ENCODE measurements at regions not wholly inside any gene's neighbourhood (a gene's known extent, or its start where the extent isn't known, plus 50 kb on each side); places are given as distances from the start of the nearest gene placed in this dataset.

DNA sequence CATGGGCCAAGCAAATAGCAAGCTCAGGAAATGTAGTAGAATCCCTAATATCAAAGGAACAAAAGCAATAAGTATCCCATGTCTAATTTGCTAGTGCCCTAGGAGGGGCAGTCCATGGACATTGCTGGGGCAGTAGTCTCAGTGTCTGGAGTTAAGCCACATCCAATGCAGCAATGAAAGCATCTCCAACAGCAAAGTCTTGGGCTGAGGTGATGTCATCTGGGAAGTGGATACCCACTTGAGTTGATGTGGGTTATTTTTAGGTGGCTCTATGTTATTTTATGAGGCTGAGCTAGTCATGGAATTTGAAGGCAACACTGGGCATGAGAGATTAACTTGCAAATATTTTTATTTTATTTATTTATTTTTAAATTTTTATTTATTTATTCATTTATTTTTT lies 540.0 kb downstream of the ETV1 start:
- no peak for ATAC-seq

DNA sequence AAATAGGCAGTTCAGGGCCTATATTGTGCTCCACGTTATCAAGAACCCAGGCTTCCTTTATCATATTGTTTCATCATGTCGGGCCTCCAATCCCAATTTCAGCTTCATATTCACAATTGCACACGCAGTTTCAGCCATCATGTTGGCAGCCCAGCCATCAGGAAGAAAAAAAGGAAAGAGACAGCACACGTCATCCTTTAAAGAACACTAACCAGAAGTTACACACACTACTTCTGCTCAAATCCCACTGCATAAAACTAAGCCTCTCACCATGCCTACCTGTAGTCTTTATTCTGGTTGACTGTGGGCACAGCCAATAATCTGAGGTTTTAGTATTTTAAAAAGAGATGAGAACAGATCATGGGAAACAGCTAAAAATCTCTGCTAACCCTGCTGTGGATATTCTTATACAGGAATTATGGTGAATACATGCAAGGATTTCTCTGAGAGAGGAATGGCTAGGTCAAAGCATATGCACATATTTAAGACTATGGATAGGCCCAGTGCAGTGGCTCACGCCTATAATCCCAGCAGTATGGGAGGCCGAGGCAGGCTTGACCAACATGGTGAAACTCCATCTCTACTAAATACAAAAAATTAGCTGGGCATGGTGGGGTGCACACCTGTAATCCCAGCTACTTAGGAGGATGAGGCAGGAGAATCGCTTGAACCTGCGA lies 534.4 kb downstream of the ETV1 start:
- ATAC-seq: no peak

More for the DNA sequence above, 540.0 kb downstream of the ETV1 start:
- no peak for TF ChIP-seq PPARA (CRISPR knock-in tag; IDR thresholded peaks at IDR 0.05; ENCODE audit: borderline replicate concordance)

DNA sequence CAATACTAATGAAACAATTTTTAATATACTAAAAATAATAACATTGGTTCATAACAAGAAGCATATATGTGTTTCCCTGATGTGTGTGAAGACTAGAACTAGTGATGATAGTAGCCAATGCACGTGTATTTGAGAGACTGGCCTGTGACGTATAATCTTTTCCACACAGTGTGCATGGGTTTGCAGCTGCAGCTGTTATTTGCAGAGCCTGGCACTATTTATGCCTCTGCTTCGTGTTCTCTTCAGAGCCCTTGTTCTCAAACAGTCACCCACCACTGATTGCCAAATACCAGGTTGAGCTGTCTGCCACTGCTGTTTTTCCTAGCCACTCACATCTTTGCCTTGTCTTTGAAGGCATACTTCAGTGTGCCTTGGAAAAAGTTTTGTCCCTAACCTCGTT lies 531.7 kb downstream of the ETV1 start:
- ATAC-seq: no peak
- TF ChIP-seq TCF4 (CRISPR knock-in tag; IDR thresholded peaks at IDR 0.05; ENCODE audit: borderline replicate concordance): no peak
- TF ChIP-seq, protein P1, sequence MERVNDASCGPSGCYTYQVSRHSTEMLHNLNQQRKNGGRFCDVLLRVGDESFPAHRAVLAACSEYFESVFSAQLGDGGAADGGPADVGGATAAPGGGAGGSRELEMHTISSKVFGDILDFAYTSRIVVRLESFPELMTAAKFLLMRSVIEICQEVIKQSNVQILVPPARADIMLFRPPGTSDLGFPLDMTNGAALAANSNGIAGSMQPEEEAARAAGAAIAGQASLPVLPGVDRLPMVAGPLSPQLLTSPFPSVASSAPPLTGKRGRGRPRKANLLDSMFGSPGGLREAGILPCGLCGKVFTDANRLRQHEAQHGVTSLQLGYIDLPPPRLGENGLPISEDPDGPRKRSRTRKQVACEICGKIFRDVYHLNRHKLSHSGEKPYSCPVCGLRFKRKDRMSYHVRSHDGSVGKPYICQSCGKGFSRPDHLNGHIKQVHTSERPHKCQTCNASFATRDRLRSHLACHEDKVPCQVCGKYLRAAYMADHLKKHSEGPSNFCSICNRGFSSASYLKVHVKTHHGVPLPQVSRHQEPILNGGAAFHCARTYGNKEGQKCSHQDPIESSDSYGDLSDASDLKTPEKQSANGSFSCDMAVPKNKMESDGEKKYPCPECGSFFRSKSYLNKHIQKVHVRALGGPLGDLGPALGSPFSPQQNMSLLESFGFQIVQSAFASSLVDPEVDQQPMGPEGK (CRISPR knock-in tag; IDR thresholded peaks at IDR 0.05; ENCODE audit: borderline replicate concordance): no peak
- TF ChIP-seq CSDC2 (CRISPR knock-in tag; IDR thresholded peaks at IDR 0.05): no peak
- no peak for TF ChIP-seq GLIS3 (CRISPR knock-in tag; IDR thresholded peaks at IDR 0.05)
- no peak for TF ChIP-seq PPARA (CRISPR knock-in tag; IDR thresholded peaks at IDR 0.05; ENCODE audit: borderline replicate concordance)
- no peak for TF ChIP-seq RARB (CRISPR knock-in tag; IDR thresholded peaks at IDR 0.05)
- TF ChIP-seq, protein P2, sequence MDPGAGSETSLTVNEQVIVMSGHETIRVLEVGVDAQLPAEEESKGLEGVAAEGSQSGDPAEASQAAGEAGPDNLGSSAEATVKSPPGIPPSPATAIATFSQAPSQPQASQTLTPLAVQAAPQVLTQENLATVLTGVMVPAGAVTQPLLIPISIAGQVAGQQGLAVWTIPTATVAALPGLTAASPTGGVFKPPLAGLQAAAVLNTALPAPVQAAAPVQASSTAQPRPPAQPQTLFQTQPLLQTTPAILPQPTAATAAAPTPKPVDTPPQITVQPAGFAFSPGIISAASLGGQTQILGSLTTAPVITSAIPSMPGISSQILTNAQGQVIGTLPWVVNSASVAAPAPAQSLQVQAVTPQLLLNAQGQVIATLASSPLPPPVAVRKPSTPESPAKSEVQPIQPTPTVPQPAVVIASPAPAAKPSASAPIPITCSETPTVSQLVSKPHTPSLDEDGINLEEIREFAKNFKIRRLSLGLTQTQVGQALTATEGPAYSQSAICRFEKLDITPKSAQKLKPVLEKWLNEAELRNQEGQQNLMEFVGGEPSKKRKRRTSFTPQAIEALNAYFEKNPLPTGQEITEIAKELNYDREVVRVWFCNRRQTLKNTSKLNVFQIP (CRISPR knock-in tag; IDR thresholded peaks at IDR 0.05; ENCODE audit: borderline replicate concordance, low read depth): no peak
- TF ChIP-seq, protein P3, sequence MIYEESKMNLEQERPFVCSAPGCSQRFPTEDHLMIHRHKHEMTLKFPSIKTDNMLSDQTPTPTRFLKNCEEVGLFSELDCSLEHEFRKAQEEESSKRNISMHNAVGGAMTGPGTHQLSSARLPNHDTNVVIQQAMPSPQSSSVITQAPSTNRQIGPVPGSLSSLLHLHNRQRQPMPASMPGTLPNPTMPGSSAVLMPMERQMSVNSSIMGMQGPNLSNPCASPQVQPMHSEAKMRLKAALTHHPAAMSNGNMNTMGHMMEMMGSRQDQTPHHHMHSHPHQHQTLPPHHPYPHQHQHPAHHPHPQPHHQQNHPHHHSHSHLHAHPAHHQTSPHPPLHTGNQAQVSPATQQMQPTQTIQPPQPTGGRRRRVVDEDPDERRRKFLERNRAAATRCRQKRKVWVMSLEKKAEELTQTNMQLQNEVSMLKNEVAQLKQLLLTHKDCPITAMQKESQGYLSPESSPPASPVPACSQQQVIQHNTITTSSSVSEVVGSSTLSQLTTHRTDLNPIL (CRISPR knock-in tag; IDR thresholded peaks at IDR 0.05; ENCODE audit: low read depth): no peak
- TF ChIP-seq OSR1 (CRISPR knock-in tag; IDR thresholded peaks at IDR 0.05): no peak
- TF ChIP-seq, protein P4, sequence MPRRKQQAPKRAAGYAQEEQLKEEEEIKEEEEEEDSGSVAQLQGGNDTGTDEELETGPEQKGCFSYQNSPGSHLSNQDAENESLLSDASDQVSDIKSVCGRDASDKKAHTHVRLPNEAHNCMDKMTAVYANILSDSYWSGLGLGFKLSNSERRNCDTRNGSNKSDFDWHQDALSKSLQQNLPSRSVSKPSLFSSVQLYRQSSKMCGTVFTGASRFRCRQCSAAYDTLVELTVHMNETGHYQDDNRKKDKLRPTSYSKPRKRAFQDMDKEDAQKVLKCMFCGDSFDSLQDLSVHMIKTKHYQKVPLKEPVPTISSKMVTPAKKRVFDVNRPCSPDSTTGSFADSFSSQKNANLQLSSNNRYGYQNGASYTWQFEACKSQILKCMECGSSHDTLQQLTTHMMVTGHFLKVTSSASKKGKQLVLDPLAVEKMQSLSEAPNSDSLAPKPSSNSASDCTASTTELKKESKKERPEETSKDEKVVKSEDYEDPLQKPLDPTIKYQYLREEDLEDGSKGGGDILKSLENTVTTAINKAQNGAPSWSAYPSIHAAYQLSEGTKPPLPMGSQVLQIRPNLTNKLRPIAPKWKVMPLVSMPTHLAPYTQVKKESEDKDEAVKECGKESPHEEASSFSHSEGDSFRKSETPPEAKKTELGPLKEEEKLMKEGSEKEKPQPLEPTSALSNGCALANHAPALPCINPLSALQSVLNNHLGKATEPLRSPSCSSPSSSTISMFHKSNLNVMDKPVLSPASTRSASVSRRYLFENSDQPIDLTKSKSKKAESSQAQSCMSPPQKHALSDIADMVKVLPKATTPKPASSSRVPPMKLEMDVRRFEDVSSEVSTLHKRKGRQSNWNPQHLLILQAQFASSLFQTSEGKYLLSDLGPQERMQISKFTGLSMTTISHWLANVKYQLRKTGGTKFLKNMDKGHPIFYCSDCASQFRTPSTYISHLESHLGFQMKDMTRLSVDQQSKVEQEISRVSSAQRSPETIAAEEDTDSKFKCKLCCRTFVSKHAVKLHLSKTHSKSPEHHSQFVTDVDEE (CRISPR knock-in tag; IDR thresholded peaks at IDR 0.05): no peak
- no peak for TF ChIP-seq ESRRG (CRISPR knock-in tag; IDR thresholded peaks at IDR 0.05)
- TF ChIP-seq BACH2 (CRISPR knock-in tag; IDR thresholded peaks at IDR 0.05; ENCODE audit: borderline replicate concordance): no peak

More for the DNA sequence above, 534.4 kb downstream of the ETV1 start:
- TF ChIP-seq ZNF70 (CRISPR knock-in tag; IDR thresholded peaks at IDR 0.05) (no peak), TOX (CRISPR knock-in tag; IDR thresholded peaks at IDR 0.05; ENCODE audit: borderline replicate concordance) (no peak), ISL1 (CRISPR knock-in tag; IDR thresholded peaks at IDR 0.05) (no peak), ZC3H10 (CRISPR knock-in tag; IDR thresholded peaks at IDR 0.05) (no peak), RARB (CRISPR knock-in tag; IDR thresholded peaks at IDR 0.05) (no peak), TCF4 (CRISPR knock-in tag; IDR thresholded peaks at IDR 0.05; ENCODE audit: borderline replicate concordance) (no peak), ARNTL (CRISPR knock-in tag; IDR thresholded peaks at IDR 0.05; ENCODE audit: borderline replicate concordance, low read depth) (no peak)
- TF ChIP-seq, protein P3 (CRISPR knock-in tag; IDR thresholded peaks at IDR 0.05; ENCODE audit: low read depth): no peak
- TF ChIP-seq, protein P5, sequence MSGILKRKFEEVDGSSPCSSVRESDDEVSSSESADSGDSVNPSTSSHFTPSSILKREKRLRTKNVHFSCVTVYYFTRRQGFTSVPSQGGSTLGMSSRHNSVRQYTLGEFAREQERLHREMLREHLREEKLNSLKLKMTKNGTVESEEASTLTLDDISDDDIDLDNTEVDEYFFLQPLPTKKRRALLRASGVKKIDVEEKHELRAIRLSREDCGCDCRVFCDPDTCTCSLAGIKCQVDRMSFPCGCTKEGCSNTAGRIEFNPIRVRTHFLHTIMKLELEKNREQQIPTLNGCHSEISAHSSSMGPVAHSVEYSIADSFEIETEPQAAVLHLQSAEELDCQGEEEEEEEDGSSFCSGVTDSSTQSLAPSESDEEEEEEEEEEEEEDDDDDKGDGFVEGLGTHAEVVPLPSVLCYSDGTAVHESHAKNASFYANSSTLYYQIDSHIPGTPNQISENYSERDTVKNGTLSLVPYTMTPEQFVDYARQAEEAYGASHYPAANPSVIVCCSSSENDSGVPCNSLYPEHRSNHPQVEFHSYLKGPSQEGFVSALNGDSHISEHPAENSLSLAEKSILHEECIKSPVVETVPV (CRISPR knock-in tag; IDR thresholded peaks at IDR 0.05): no peak
- TF ChIP-seq, protein P1 (CRISPR knock-in tag; IDR thresholded peaks at IDR 0.05; ENCODE audit: borderline replicate concordance): no peak

All from SK-N-SH treated with all-trans-retinoic acid at 6 μM for 48 hours (cell line).